ENCODE measurements at regions not wholly inside any gene's neighbourhood (a gene's known extent, or its start where the extent isn't known, plus 50 kb on each side); places are given as distances from the start of the nearest gene placed in this dataset.
A peak's percentile ranks its signal among the peaks of the same experiment; 100 is the strongest.
"Not testable (repeated sequence)": the region's sequence is repeated elsewhere in the genome, so short reads cannot be mapped to it uniquely, and the experiment has no call there.

GRCh38 chr5:32534041-32534440 lies 51.3 kb upstream of the SUB1 start:
- Histone ChIP-seq H3K9me3 (no peaks in the 10 kb centered on the region), H3K27me3 (no peaks in the 10 kb centered on the region), H3K4me1 (no peaks in the 10 kb centered on the region), H3K4me3 (no peak overlapping the region), H3K27ac (no peak overlapping the region), H3K36me3 (no peaks in the 10 kb centered on the region)
- no peak for DNase-seq (ENCODE audit: low spot score in 2 of 2)
- intact Hi-C loops (cut with DNase I; ENCODE audit: low total_unique reads), result loop anchor here (10.0 kb wide), 1 partner anchor 739 kb away; no protein-coding TSS in a partner anchor
- no peak for TF ChIP-seq POLR2A (IDR thresholded peaks at IDR 0.05)
- no peak for TF ChIP-seq POLR2AphosphoS5 (IDR thresholded peaks at IDR 0.05)
- TF ChIP-seq CTCF (IDR thresholded peaks at IDR 0.05), result no peak

DNA sequence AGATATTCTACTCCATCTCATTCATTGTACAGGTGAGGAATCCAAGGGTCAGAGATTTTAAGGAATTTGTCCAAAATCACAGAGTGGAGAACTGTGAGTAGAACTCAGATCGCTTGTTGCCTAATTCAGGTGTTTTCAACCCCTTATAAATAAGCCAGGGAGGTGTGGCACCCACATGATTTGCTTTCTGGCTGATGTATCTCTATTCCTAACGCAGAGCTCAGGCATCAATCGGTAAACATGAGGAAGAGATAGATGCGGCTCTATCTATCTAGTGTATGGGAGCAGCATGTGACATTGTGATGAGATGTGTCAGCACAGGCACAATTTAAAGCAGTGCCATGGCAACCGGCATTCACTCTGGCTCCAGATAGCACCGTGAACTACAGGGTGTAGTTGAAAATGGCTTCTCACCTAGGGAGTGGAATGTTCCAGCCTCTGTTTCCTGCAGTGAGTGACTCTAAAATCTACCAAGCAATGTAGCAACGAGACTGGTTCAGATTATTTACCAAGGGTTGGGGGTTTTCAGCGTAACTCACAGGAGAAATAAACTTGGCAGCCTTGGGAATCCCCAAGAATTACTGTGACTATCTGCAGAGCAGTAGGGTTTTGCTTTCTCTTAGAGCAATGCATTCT lies 53.4 kb upstream of the SUB1 start:
- H3K4me3 ChIP-seq, result peak overlapping the region in 1 of 3 donors; percentile 2
- H3K36me3 ChIP-seq, result no peaks in the 10 kb centered on the region
- intact Hi-C loops (cut with DNase I; ENCODE audit: low total_unique reads), result loop anchor here (10.0 kb wide), 1 partner anchor 737 kb away; no protein-coding TSS in a partner anchor
- DNase-seq (ENCODE audit: low spot score in 2 of 2), result no peak
- H3K4me1 ChIP-seq, result no peaks in the 10 kb centered on the region
- H3K27ac ChIP-seq, result no peak overlapping the region
- no peaks in the 10 kb centered on the region for H3K9me3 ChIP-seq
- no peaks in the 10 kb centered on the region for H3K27me3 ChIP-seq
- TF ChIP-seq CTCF (IDR thresholded peaks at IDR 0.05) (no peak), POLR2AphosphoS5 (IDR thresholded peaks at IDR 0.05) (no peak), POLR2A (IDR thresholded peaks at IDR 0.05) (no peak)

DNA sequence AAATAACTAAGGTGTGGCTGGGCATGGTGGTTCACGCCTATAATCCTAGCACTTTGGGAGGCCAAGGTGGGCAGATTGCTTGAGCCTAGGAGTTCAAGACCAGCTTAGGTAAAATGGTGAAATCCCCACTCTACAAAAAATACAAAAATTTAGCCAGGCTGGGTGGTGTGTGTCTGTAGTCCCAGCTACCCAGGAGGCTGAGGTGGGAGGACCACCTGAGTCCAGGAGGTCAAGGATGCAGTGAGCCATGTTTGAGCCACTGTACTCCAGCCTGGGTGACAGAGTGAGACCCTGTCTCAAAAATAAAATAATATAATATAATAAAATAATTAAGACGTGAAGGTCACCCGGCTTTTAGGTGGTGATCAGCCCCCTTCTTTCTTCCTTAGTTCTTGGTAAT lies 58.0 kb upstream of the SUB1 start:
- H3K4me1 ChIP-seq; DNase-seq (ENCODE audit: low spot score in 2 of 2); H3K27me3 ChIP-seq; intact Hi-C loops (cut with DNase I; ENCODE audit: low total_unique reads); H3K9me3 ChIP-seq; H3K27ac ChIP-seq; H3K4me3 ChIP-seq; H3K36me3 ChIP-seq: not testable (repeated sequence)

DNA sequence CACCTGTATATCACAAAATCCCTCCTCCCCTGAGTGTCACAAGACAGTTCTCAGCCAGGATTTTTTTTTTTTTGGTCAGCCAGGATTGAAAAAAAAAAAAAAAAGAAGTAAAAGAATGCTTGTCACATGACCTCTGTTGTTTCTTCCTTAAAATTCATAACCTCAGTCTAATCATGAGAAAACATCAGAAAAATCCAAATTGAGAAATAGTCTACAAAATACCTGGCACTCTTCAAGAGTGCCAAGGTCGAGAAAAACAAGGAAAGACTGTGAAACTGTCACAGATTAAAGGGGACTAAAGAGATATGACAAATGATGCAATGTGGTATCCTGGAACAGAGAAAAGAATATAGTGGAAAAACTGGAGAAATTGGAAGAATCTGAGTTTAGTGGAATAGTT lies 58.5 kb upstream of the SUB1 start:
- no peak overlapping the region for H3K4me3 ChIP-seq
- no peaks in the 10 kb centered on the region for H3K9me3 ChIP-seq
- intact Hi-C loops (cut with DNase I; ENCODE audit: low total_unique reads), result no loop called here
- no peaks in the 10 kb centered on the region for H3K27me3 ChIP-seq
- no peak overlapping the region for H3K27ac ChIP-seq
- no peaks in the 10 kb centered on the region for H3K36me3 ChIP-seq
- no peak for DNase-seq (ENCODE audit: low spot score in 2 of 2)
- no peak for TF ChIP-seq POLR2A (IDR thresholded peaks at IDR 0.05)
- no peak for TF ChIP-seq POLR2AphosphoS5 (IDR thresholded peaks at IDR 0.05)
- no peaks in the 10 kb centered on the region for H3K4me1 ChIP-seq

GRCh38 chr5:32523625-32524024 lies 61.7 kb upstream of the SUB1 start:
- no peak for DNase-seq (ENCODE audit: low spot score in 2 of 2)
- intact Hi-C loops (cut with DNase I; ENCODE audit: low total_unique reads), result no loop called here
- TF ChIP-seq POLR2A (IDR thresholded peaks at IDR 0.05), result no peak
- no peak for TF ChIP-seq POLR2AphosphoS5 (IDR thresholded peaks at IDR 0.05)
- no peak for TF ChIP-seq CTCF (IDR thresholded peaks at IDR 0.05)
- no peak overlapping the region for H3K27ac ChIP-seq
- no peaks in the 10 kb centered on the region for H3K27me3 ChIP-seq
- H3K36me3 ChIP-seq, result no peaks in the 10 kb centered on the region
- no peaks in the 10 kb centered on the region for H3K4me1 ChIP-seq
- no peak overlapping the region for H3K4me3 ChIP-seq
- no peaks in the 10 kb centered on the region for H3K9me3 ChIP-seq

- TF ChIP-seq POLR2A (IDR thresholded peaks at IDR 0.05), result no peak
- no peak for TF ChIP-seq CTCF (IDR thresholded peaks at IDR 0.05)
- TF ChIP-seq POLR2AphosphoS5 (IDR thresholded peaks at IDR 0.05), result no peak
- DNase-seq (ENCODE audit: low spot score in 2 of 2), result peak in 1 of 2 donors; percentile 61
- H3K4me3 ChIP-seq, result no peak overlapping the region
- H3K27me3 ChIP-seq, result no peaks in the 10 kb centered on the region
- intact Hi-C loops (cut with DNase I; ENCODE audit: low total_unique reads), result no loop called here
- H3K4me1 ChIP-seq, result no peaks in the 10 kb centered on the region
- no peaks in the 10 kb centered on the region for H3K36me3 ChIP-seq
- H3K9me3 ChIP-seq, result no peaks in the 10 kb centered on the region
- peak overlapping the region; percentile 75 to 81 for H3K27ac ChIP-seq
Observed at GRCh38 chr5:32522429-32523143, 62.8 kb upstream of the SUB1 start.
